ENCODE measurements at regions not wholly inside any gene's neighbourhood (a gene's known extent, or its start where the extent isn't known, plus 50 kb on each side); places are given as distances from the start of the nearest gene placed in this dataset.

GRCh38 chr22:48955351-48956311, 872.0 kb downstream of the BRD1 start:
- peak; percentile 52 for DNase-seq (ENCODE audit: low spot score)
- TF ChIP-seq CTCF (IDR thresholded peaks at IDR 0.05), result no peak
- H3K27ac ChIP-seq, result no peak overlapping the region
- H3K4me3 ChIP-seq, result no peak overlapping the region
- no peaks in the 10 kb centered on the region for H3K27me3 ChIP-seq
- no peaks in the 10 kb centered on the region for H3K4me1 ChIP-seq
- H3K36me3 ChIP-seq, result no peaks in the 10 kb centered on the region
- no peaks in the 10 kb centered on the region for H3K9me3 ChIP-seq

- no peaks in the 10 kb centered on the region for H3K9me3 ChIP-seq
- peak; percentile 49 for DNase-seq (ENCODE audit: low spot score)
- no peak overlapping the region for H3K4me3 ChIP-seq
- H3K27ac ChIP-seq, result no peak overlapping the region
- no peak for TF ChIP-seq CTCF (IDR thresholded peaks at IDR 0.05)
- no peaks in the 10 kb centered on the region for H3K36me3 ChIP-seq
- H3K4me1 ChIP-seq, result no peaks in the 10 kb centered on the region
- H3K27me3 ChIP-seq, result no peaks in the 10 kb centered on the region
Observed at GRCh38 chr22:48954781-48955311, 872.8 kb downstream of the BRD1 start.

GRCh38 chr22:48953830-48954229, 873.8 kb downstream of the BRD1 start:
- Histone ChIP-seq H3K27me3 (no peaks in the 10 kb centered on the region), H3K4me1 (no peaks in the 10 kb centered on the region), H3K27ac (no peak overlapping the region), H3K4me3 (no peak overlapping the region), H3K36me3 (no peaks in the 10 kb centered on the region), H3K9me3 (no peaks in the 10 kb centered on the region)
- DNase-seq (ENCODE audit: low spot score), result peak; percentile 16
- TF ChIP-seq CTCF (IDR thresholded peaks at IDR 0.05), result no peak

- DNase-seq (ENCODE audit: low spot score), result peak; percentile 1
- Histone ChIP-seq H3K36me3 (no peaks in the 10 kb centered on the region), H3K9me3 (no peaks in the 10 kb centered on the region), H3K27ac (no peak overlapping the region), H3K27me3 (no peaks in the 10 kb centered on the region), H3K4me3 (no peak overlapping the region), H3K4me1 (no peaks in the 10 kb centered on the region)
- TF ChIP-seq CTCF (IDR thresholded peaks at IDR 0.05), result no peak
Observed at GRCh38 chr22:48953103-48953720, 874.5 kb downstream of the BRD1 start.

- no peak overlapping the region for H3K4me3 ChIP-seq
- no peaks in the 10 kb centered on the region for H3K36me3 ChIP-seq
- H3K27ac ChIP-seq, result no peak overlapping the region
- H3K4me1 ChIP-seq, result no peaks in the 10 kb centered on the region
- no peak for TF ChIP-seq CTCF (IDR thresholded peaks at IDR 0.05)
- no peaks in the 10 kb centered on the region for H3K27me3 ChIP-seq
- H3K9me3 ChIP-seq, result no peaks in the 10 kb centered on the region
- DNase-seq (ENCODE audit: low spot score), result peak; percentile 43
Observed at GRCh38 chr22:48952256-48953102, 875.2 kb downstream of the BRD1 start.

All from right atrium auricular region (tissue), 2 donors.